GM18909 (cell line): ENCODE measurements at regions not wholly inside any gene's neighbourhood (a gene's known extent, or its start where the extent isn't known, plus 50 kb on each side); places are given as distances from the start of the nearest gene placed in this dataset.
"Not testable (repeated sequence)": the region's sequence is repeated elsewhere in the genome, so short reads cannot be mapped to it uniquely, and the experiment has no call there.

Experiments used
- ATAC-seq: cut with Tn5 transposase; IDR thresholded peaks from one replicate; pipeline ENCODE4 v1.9.1; 2021; ENCODE audit warnings: mild to moderate bottlenecking; ENCODE audit not compliant: unreplicated experiment, poor library complexity

DNA sequence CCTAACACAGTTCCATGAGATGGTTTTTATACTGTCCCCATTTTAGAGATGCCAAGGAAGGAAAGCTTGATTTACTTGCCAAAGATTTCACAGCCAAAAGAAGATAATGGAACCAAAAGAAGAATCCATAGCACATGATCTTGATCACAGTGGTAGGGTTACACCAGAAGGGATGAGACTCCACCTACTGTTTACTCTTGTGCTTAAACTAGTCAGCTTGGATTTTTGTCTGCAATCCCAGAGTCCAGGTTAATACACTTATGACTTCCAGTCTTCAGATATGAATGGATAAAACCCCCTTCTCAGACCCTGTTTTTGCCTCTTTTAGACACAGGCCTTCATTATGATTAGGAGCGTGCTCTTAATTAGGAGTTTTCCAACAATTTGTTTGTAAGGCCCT is 454.2 kb downstream of the AEBP2 start:
- no peak for ATAC-seq

DNA sequence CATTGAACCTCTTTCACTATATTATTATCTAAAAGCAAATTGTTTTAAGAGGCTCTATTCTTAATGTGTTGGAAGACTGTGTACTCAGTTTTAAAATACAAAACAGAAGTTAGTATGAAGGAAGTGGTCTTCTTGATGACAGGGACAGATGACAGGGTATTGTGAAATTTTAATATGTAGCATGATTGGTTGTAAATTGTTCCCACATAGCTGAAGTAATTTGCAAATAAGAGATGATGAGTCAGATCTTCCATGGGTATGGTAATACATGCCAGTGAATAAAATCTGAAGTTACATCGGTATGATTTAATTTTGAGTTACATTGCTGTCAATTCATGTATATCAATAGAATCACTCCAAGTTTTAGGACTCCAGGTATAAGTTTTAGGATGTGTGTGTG is 454.8 kb downstream of the AEBP2 start:
- no peak for ATAC-seq

DNA sequence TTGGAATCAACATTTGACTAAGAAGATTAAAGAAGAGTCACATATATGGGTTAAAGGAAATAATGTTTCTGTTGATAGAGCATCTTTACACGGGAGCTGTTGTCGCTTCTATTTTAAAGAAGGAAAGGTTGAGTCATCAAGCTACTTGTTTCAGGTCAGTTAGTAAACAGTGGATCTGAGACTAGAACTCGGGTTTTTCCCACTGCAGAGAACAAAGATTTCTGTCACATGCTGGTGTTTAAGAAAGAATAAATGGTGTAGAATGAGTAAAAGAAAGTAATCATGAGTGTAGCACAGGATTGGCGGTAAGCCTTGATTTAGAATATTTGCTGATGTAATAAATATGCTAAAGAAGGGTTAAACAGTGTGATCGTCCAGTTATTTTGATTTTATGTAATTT is 455.5 kb downstream of the AEBP2 start:
- peak; percentile 85 for ATAC-seq

DNA sequence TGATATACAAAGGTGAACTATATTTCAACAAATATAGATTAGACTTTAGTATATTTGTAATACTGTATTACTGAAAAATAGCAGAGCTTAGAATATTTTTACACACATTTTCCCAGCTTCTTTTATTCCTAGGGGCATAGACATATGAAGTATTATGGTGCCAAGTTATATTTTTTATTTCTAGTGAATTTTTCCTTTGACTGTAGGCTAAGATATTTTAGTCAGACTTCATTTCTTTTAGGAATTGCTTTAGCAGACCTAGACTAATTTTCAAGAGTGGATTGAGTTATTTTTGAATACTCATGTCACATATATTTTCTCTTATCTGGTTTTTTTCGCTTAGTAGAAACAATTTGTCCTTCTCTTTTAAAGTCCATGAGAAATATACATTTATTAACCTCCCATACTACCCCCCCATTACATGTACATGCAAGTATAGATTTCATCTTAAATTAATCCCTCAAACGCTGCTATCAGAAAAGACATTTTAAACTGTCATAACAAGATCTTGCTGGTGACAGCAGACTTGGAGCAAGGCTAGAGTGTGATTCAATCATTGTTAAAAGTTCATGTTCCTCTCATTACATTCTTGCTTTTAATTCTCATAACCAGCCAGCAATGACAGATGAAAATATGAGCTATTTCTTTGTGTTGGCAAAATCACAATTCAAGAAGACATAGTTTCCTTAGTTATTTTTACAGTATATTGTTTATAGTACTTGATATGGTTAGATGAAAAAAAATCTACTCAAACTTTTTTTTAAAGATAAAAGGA is 456.1 kb downstream of the AEBP2 start:
- no peak for ATAC-seq

DNA sequence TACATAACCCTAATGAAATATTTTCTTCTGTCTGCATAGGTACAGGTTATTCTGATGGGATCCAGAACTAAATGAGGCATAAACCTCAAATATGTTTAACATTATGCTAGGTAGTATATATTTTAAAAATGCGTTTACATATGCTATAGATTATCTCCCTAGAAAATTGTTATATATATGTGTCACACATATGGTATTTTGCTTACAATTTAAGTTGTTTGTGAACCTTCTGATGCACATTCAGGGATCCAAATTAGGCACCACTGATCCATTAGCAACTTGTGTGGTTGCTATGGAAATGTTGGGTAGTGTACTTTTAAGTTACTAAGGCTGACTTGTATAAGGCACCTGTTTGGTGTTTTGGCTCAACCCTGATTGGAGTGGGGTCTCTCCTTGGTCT is 456.7 kb downstream of the AEBP2 start:
- no peak for ATAC-seq

DNA sequence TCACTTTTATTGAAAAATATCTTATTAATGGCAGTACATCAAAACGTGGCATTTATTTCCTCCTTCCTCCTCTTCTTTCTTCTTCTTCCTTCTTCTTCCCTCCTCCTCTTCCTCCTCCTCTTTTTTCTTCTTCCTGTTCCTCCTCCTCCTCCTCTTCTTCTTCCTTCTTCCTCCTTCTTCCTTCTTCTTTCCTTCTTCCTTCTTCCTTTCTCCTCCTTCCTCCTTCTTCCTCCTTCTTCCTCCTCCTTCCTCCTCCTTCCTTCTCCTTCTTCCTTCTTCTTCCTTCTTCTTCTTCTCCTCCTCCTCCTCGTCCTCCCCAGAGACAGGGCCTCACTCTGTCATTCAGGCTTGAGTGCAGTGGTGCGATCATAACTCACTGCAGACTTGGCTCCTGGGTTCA is 457.2 kb downstream of the AEBP2 start:
- ATAC-seq, result no peak

DNA sequence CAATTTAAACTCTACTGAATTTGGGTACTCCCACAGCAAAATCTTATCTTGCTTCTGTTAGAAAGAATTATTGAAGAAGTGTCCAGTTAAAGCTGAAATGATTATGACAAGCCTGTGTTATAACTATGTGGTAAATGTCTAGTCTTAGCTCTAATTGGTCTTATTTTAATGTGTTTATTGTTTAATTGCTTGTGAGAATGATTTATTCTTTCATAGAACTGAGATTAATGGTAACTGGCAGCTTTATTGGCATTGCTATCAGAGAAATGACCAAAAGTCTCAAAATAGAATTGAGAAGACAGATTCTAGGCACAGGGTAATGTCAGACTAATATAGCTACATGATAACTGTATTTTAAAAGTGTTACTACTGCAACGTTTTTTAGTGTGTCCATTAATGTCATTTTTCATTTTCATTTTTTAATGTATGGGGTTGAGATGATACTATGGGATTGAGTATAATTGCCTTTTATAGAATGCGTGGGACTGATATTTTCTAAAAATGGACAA is 458.7 kb downstream of the AEBP2 start:
- no peak for ATAC-seq

DNA sequence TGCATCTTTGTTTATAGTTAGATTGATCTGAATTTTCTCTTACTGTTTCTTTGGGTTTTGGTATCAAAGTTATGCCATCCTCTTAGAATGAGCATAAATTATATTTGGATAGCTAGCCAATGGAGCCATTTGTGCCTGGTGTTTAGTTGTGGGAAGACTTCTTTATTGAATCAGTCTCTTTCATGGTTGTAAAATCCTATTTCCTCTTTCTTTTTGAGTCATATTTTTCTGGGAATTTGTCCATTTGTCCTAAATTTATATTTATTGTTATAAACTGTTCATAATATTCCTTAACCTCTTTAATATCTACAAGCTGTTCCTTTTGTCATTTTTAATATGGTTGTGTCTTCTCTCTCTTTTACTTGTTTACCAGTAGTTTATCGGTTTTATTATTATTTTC is 462.5 kb downstream of the AEBP2 start:
- ATAC-seq, result no peak

DNA sequence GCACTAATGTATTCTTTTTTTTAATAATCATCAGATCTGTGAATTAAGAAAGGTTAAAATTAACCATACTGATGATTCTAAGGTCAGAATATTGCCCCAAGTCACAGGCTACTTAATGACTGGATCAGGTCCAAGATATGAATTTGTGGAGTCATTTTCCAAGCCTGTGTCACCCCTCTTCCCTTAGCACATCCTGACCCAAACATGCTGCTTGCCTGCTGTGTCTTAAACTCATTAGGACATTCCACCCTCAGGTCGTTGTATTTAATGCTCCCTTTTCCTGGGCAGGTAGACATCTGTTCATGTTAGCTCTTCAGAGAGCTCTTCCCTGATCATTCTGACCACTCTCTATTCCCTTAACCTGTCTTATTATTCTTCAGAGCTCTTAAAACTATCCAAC is 463.5 kb upstream of the PDE3A start:
- no peak for ATAC-seq

DNA sequence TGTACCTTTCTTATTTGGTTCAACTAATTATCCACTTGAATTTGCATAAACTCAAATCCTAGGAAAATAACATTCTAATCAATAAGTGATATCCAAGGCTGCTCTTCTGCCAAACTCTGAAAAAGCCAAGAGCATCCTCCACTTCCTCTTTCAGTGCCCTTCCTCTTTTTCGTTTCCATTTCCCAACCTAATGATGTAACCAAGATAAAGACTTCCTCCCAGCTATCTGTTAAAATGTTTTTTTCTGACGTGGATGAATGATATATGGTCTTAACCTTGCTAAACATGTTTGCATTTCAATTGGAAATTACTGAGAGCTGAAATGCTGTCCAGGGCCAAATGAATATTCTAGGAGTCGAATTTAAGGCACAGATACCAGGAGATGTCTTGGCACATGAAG is 459.5 kb upstream of the PDE3A start:
- ATAC-seq, result no peak

DNA sequence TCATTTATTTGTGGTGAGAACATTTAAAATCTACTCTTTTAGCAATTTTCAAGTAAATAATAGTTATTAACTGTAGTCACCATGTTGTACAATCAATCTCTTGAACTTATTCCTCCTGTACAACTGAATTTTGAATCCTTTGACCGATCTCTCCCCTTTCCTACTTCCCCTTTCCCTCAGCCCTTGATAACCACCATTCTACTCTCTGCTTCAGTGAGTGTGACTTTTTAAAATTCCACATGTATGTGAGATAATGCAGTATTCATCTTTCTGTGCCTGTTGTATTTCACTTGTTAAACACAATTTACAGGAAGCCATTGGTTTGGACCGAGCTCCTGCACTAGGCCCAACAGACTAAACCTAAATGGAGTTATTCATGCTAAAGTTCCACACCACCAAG is 458.9 kb upstream of the PDE3A start:
- no peak for ATAC-seq

DNA sequence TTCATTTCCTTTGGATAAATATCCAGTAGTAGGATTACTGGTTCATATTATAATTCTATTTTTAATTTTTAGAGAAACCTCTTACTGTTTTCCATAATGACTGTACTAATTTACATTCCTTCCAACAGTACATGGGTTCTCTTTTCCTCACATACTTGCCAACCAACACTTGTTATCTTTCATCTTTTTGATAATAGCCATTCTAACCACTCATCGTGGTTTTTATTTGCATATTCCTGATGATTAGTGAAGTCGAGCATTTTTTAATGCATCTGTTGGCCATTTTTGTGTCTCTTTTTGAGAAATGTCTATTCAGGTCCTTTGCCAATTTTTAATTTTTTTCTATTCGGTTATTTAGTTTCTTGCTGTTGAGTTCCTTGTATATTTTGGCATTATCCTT is 457.7 kb upstream of the PDE3A start:
- no peak for ATAC-seq

DNA sequence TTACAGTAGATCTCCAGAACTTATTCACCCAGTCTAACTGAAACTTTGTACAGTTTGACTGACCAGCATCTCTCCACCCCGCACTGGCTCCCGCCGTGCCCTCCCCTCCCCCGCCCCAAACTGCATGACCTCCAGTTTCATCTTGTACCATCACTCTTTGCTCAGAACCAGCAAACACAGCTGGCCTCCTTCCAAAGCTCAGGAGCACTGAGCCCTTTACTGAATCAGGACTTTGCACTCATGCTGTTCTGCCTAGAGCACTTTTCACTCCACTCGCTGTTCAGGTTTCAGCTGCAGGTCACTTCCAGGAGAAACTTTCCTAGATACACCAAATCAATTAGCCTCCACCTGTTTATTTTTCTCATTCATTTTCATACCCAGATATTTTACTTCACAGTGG is 455.3 kb upstream of the PDE3A start:
- ATAC-seq, result no peak

DNA sequence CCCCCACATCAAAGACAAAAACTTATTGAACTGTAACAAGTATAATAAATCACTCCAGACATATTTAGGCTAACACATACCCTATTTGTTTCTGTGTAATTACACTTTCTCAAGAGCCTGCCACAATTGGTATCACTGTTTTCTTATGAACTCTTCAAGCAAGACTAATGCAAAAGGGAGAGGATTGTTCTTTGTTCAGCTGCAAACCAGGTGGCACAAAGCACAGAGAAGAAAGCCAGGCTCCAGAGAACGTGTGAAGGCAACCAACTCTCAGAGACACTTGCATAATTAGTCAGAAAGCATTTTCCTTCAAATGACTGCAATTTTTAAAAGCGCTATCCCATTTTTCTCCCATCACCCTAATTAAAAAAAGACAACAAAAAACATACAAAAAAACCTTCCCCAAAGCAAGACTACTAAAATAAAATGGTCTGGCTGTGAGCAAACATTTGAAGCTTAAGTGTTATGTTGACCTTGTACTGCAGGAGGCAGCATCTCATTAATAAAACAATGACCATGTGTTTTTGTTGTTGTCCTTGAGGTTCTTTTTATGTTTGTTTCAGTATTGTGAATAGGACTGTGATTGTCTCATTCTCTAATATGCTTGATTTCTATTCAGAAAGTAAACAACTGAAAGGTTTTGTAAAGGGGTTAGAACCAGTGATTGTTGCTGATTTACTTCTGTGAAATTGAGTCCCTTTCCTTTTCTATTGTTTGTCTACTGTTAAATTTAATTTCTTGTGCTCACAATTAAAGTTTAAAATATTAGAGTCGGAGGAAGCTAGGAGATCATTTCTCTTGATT is 452.7 kb upstream of the PDE3A start:
- no peak for ATAC-seq

DNA sequence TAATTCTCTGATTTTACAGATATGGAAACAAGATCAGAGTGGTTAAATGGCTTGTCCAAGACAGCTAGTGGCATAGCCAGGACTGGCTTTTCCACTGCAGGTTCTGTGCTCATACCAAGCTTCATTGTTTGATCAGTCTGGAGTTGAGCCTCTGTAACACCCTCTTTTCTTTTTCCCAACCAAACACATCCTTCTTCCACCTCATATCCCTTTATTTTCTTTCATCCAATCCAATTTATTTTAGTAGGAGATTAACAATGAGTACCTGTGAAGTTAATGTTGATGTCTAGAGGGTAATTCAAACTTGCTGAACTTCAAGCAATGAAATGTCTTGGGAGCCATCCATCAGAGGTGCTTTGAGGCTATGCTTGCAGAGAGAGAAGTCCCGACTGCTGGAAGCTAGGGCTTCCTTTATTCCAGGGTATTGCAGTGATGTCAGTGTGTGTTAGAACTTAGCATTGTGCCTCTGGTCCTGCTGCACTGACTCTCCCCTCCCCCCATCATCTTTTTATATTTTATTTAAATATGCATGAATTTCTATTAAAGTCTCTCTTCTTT is 452.1 kb upstream of the PDE3A start:
- ATAC-seq, result no peak

DNA sequence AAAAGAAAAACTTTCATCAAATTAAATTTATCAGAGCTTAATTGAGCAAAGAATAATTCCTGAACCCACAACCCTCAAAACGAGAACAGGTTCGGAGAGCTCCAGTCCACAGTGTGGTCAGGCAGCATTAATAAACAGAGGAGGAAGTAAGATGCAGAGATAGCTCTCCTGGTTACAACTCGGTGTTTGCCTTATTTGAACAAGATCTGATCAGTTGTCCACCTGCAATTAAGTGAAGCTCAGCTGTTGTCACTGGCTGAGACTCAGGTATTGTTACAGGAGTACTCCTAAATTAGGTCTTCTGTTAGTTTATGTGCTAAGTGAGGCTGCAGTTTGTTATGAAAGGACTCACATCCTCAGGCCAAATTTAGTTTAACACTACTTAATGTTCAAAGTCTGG is 451.4 kb upstream of the PDE3A start:
- ATAC-seq, result no peak

DNA sequence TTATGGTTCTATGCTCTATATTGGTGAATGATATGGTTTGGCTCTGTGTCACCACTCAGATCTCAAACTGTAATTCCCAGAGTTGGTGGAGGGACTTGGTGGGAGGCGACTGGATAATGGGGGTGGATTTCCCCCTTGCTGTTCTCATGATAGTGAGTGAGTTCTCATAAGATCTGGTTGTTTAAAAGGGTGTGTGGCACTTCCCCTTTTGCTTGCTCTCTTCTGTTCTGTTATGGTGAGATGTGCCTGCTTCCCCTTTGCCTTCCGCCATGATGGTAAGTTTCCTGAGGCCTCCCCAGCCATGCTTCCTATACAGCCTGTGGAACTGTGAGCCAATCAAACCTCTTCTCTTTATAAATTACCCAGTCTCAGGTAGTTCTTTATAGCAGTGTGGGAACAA is 446.6 kb upstream of the PDE3A start:
- ATAC-seq, result not testable (repeated sequence)

DNA sequence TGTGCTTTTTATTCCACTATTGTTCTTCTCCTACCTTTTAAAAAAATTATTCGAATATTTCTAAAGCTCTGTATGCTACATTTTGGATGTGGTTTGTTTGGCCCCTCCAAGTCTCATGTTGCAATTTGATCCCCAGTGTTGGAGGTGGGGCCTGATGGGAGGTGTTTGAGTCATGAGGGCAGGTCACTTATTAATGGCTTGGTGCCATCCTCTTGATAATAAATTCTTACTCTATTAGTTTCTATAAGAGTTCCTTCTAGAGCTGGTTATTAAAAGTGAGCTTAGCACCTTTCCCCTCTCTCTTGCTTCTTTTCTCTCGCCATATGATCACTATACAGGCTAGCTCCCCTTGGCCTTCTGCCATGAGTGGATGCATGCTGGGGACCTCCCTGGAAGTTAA is 445.6 kb upstream of the PDE3A start:
- no peak for ATAC-seq

DNA sequence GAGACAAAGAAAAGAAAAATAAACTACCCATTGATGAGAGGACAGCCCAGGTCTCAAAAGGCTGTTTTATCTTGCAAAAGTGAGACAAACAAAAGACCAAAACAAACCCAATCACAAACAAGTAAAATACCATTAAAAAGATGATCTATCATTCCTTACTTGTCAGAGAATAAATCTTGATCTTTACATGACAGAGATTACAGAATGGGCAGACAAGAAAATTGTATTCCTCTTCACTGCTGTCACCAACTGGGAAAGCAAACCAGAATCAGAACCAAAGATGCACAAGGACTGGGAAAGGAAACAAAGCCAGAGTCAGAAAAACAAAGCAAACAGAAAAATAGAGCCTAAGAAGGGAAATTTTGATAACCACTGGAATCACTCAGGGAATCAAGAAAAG is 444.0 kb upstream of the PDE3A start:
- no peak for ATAC-seq

DNA sequence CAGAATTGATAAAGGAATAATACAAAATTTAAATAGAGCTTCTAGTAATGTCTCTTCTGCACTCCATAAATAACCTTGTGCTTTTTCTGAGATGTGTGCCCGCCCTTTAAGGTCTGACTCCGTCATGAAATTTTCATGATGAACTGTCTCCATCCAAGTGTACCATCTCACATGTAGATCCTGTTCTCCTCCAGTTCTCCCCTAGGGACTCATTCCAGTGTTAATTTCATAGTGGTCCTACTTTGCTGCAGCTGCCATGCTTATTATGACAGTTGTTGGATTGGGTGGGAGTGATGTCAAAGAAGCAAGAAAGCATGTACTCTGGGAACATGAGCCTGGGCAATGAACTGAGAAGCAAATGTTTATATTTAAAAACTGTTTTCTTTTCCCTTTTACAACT is 442.5 kb upstream of the PDE3A start:
- ATAC-seq, result no peak

DNA sequence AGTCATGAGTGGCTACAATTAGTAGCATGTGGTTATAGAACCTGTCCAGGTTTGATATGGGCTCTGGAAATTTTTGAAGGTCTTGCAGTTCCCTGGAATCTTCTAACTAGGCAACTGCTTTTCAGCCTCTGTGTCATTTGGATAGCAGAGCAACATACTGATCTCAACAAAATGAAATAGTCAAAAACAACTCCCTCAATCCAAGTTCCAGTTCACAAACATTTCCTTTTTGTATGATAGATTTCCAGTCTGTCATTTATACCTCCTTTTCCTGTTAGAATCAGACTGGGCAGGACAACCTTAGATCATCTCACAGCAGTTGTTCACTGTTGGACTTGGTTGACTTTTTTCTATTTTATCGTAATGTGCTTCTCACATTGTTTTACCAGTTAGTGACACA is 442.1 kb upstream of the PDE3A start:
- ATAC-seq, result no peak
